GM23248 (cell line): ENCODE measurements at regions not wholly inside any gene's neighbourhood (a gene's known extent, or its start where the extent isn't known, plus 50 kb on each side); places are given as distances from the start of the nearest gene placed in this dataset.
"Not testable (repeated sequence)": the region's sequence is repeated elsewhere in the genome, so short reads cannot be mapped to it uniquely, and the experiment has no call there.

Experiments
- DNase-seq: peaks from one replicate; pipeline ENCODE4 v3.0.0-alpha.2; 2015
- H2AFZ ChIP-seq: fragments of 200-600 bp; sonication (generic); 2 replicates; pipeline ENCODE4 v1.6.1; 2016; ENCODE audit warnings: antibody characterized with exemption
- H3F3A ChIP-seq: fragments of 200-600 bp; sonication (generic); 2 replicates; pipeline ENCODE4 v1.6.1; 2016; ENCODE audit warnings: mild to moderate bottlenecking, antibody characterized with exemption, mixed run types; ENCODE audit not compliant: insufficient read depth
- H3K27ac ChIP-seq: fragments of 200-600 bp; sonication (generic); 2 replicates; pipeline ENCODE4 v1.5.1; 2016; ENCODE audit warnings: mild to moderate bottlenecking
- H3K27me3 ChIP-seq: fragments of 200-600 bp; sonication (generic); replicated peaks from 2 replicates; pipeline ENCODE4 v1.6.1; 2016; ENCODE audit warnings: mild to moderate bottlenecking; ENCODE audit not compliant: insufficient read depth
- H3K36me3 ChIP-seq: fragments of 200-600 bp; sonication (generic); 2 replicates; pipeline ENCODE4 v1.6.1; 2016; ENCODE audit warnings: low read depth, mild to moderate bottlenecking
- H3K4me1 ChIP-seq: fragments of 200-600 bp; sonication (generic); 2 replicates; pipeline ENCODE4 v1.6.1; 2016; ENCODE audit warnings: mild to moderate bottlenecking; ENCODE audit not compliant: insufficient read depth
- H3K4me2 ChIP-seq: fragments of 200-600 bp; sonication (generic); one replicate; pipeline ENCODE4 v1.6.1; 2016; ENCODE audit warnings: mild to moderate bottlenecking; ENCODE audit not compliant: unreplicated experiment
- H3K4me3 ChIP-seq: fragments of 200-600 bp; sonication (generic); 2 replicates; pipeline ENCODE4 v1.5.1; 2016; ENCODE audit warnings: mild to moderate bottlenecking
- H3K79me2 ChIP-seq: fragments of 200-600 bp; sonication (generic); 2 replicates; pipeline ENCODE4 v1.6.1; 2016; ENCODE audit warnings: mild to moderate bottlenecking; ENCODE audit not compliant: insufficient read depth
- H3K9ac ChIP-seq: fragments of 200-600 bp; sonication (generic); 2 replicates; pipeline ENCODE4 v1.6.1; 2016; ENCODE audit warnings: mild to moderate bottlenecking
- H3K9me2 ChIP-seq: fragments of 200-600 bp; sonication (generic); 2 replicates; pipeline ENCODE4 v1.6.1; 2016; ENCODE audit warnings: mixed run types, mild to moderate bottlenecking, moderate library complexity; ENCODE audit not compliant: insufficient read depth
- H3K9me3 ChIP-seq: fragments of 200-600 bp; sonication (generic); one replicate; pipeline ENCODE4 v1.6.1; 2017; ENCODE audit warnings: low read depth
- H4K20me1 ChIP-seq: fragments of 200-600 bp; sonication (generic); 2 replicates; pipeline ENCODE4 v1.6.0; 2016; ENCODE audit not compliant: insufficient read depth
- EZH2 ChIP-seq: fragments of 200-600 bp; sonication (generic); IDR thresholded peaks from 2 replicates; pipeline ENCODE4 v1.6.1; 2018; ENCODE audit warnings: antibody characterized with exemption, mild to moderate bottlenecking; ENCODE audit not compliant: insufficient read depth, poor library complexity, severe bottlenecking
- EZH2phosphoT487 ChIP-seq: fragments of 200-600 bp; sonication (generic); IDR thresholded peaks from 2 replicates; pipeline ENCODE4 v1.6.1; 2018; ENCODE audit warnings: antibody characterized with exemption, moderate library complexity, mild to moderate bottlenecking, low read depth; ENCODE audit not compliant: insufficient read depth
- WGBS, 2 experiments: methylation state at CpG; one replicate each; pipeline ENCODE4 v1.1.6; 2015 to 2017; ENCODE audit warnings: low lambda C conversion rate in 2 of 2, low coverage in 1 of 2; ENCODE audit errors: missing lambda C conversion rate in 2 of 2; 5-methylcytosine and 5-hydroxymethylcytosine counted together
- in situ Hi-C: fragments of 300-500 bp; cut with MboI; formaldehyde crosslinking; loops from 2 replicates; pipeline ENCODE4 v1.15.0; 2020

DNA sequence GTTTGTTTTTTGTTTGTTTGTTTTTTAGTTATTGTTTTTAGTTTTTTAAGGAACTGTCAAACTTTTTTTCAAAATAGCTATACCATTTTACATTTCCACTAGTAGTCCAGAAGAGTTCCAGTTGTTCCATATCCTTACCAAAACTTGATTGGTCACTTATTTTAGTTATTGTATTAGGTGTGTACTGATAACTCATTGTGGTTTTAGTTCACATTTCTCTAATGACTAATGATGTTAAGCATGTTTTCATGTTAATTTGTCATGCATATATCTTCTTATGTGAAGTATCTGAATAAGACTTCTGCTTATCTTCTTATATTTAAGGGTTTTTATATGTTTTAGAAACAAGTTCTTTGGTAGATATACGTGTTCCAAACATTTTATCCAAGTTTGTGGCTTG lies 89.5 kb downstream of the CD200R1L start:
- Histone ChIP-seq H3K36me3 (no peaks in the 10 kb centered on the region), H3K79me2 (no peaks in the 10 kb centered on the region), H3K9me3 (no peaks in the 10 kb centered on the region), H3K4me3 (no peak overlapping the region), H3K4me2 (no peak overlapping the region), H3F3A (no peaks in the 10 kb centered on the region; the same call in 1 of the 2 replicates), H3K27ac (no peak overlapping the region), H3K9me2 (no peaks in the 10 kb centered on the region), H3K27me3 (no peaks in the 10 kb centered on the region), H3K9ac (no peak overlapping the region), H3K4me1 (peaks cover 12% of the 10 kb centered on the region), H2AFZ (no peak overlapping the region), H4K20me1 (no peaks in the 10 kb centered on the region)
- 79 to 86% methylated on average over 1 of the region's 1 CpG for WGBS, 2 experiments
- DNase-seq: no peak
- TF ChIP-seq EZH2phosphoT487: no peak
- TF ChIP-seq EZH2: no peak
- in situ Hi-C loops: no loop called here

DNA sequence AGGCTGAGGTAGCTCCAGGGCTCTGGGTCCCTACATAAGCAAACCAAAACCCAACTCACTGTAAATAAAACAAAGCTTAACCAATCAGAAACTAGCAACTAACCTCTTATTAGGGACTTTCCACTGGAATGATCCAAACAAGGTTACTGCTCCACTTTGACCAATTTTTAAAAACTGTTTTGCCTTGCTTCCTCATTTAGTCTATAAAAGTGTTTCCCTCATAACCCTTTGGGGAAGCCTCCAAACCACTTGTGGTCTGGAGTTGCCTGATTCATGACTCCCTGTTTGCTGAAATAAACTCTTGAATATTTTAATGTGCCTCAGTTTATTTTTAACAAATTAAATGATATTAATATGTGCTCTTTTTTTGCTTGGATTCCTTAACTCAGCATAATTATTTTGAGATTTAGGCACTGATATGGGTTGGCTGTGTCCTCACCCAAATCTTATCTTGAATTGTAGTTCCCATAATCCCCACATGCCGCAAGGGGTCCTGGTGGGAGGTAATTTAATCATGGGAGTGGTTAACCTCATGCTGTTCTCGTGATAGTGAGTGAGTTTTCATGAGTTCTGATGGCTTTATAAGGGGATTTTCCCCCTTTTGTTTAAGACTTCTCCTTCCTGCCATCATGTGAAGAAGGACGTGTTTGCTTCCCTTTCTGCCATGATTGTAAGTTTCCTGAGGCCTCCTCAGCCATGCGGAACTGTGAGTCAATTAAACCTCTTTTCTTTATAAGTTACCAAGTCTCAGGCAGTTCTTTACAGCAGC lies 90.6 kb downstream of the CD200R1L start:
- Histone ChIP-seq H2AFZ (no peak overlapping the region), H3K79me2 (no peaks in the 10 kb centered on the region), H3F3A (peaks cover 5% of the 10 kb centered on the region), H4K20me1 (no peaks in the 10 kb centered on the region), H3K4me3 (no peak overlapping the region), H3K27ac (no peak overlapping the region), H3K4me1 (peaks cover 15% of the 10 kb centered on the region), H3K9ac (no peak overlapping the region), H3K9me2 (0 out of 2 replicates have a peak, but pooled peaks cover under 1% of the 10 kb centered on the region), H3K9me3 (no peaks in the 10 kb centered on the region), H3K27me3 (no peaks in the 10 kb centered on the region), H3K36me3 (no peaks in the 10 kb centered on the region), H3K4me2 (no peak overlapping the region)
- TF ChIP-seq EZH2 (no peak), EZH2phosphoT487 (no peak)
- 81 to 84% methylated on average over 4 of the region's 4 CpGs for WGBS, 2 experiments
- in situ Hi-C loops: no loop called here
- no peak for DNase-seq

DNA sequence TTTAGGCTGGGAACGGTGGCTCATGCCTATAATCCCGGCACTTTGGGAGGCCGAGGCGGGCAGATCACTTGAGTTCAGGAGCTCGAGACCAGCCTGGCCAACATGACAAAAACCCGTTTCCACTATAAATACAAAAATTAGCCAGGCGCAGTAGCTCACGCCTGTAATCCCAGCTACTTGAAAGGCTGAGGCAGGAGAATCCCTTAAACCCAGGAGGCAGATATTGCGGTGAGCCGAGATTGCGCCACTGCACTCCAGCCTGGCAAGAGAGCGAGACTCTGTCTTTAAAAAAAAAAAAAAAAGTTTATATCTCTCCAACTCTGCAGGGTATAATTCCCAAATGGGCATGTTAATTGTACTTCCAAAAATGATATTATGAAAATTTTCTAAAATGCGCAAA lies 91.6 kb downstream of the CD200R1L start:
- H3K9ac ChIP-seq, H3F3A ChIP-seq, H3K4me3 ChIP-seq, H3K9me3 ChIP-seq, H3K4me2 ChIP-seq, H3K36me3 ChIP-seq, H3K9me2 ChIP-seq, H3K27ac ChIP-seq, H2AFZ ChIP-seq, H4K20me1 ChIP-seq, in situ Hi-C loops, DNase-seq, H3K79me2 ChIP-seq, H3K27me3 ChIP-seq: not testable (repeated sequence)
- peaks cover 10% of the 10 kb centered on the region; the same call in 1 of the 2 replicates for H3K4me1 ChIP-seq
- WGBS, 2 experiments: 89% methylated on average over 13 of the region's 13 CpGs

DNA sequence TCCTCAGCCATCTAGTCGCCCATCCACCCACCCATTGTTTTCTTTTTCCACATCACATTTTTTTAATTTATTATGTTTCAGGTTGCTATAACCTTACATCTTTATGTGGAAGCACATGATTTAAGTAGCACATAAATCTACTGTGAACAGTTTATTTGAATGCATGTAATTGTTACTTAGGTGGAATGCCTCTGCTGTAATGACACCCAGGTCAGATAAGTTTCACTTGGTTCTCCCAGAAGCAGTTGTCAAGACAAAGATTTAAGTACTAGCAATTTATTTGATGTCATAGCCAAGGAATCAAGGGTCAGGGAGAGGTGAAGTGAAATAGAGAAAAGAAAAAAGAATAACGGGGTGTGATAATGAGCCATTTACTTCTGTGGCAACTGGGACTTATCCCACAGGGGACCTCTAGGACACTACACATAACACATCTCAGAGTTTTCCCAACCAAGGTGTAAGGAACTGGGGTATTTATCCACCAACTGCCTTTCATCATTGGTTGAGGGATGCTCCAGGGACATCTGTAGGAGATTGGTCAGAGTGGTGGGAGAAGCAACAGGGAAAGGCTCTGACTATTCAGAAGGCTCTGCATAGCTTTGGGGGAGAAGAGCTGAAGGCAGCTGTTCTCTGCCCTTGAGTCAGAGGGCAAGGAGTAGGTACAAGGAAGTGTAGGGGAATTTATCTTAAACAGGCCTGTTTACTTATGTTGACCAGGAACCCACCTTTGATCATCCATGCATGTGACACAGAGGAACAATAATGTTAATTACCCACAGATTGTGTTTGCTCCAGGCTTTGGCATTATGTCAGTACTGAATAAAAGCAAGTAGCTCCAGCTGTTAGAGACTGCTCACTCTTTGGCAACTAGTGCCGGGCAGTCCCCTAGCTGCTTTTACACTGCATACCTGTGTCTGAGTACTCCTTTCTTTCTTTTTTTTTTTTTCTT lies 94.8 kb downstream of the CD200R1L start:
- Histone ChIP-seq H3K27me3 (no peaks in the 10 kb centered on the region), H4K20me1 (no peaks in the 10 kb centered on the region), H3K9ac (no peak overlapping the region), H3K79me2 (no peaks in the 10 kb centered on the region), H3K4me2 (no peak overlapping the region), H3K9me2 (0 out of 2 replicates have a peak, but pooled peaks cover 2% of the 10 kb centered on the region), H3K9me3 (no peaks in the 10 kb centered on the region), H3K4me1 (peaks cover 17% of the 10 kb centered on the region), H2AFZ (no peak overlapping the region), H3K36me3 (no peaks in the 10 kb centered on the region), H3K27ac (no peak overlapping the region), H3K4me3 (no peak overlapping the region), H3F3A (peaks cover 6% of the 10 kb centered on the region)
- in situ Hi-C loops: no loop called here
- 59 to 66% methylated on average over 3 of the region's 3 CpGs for WGBS, 2 experiments
- TF ChIP-seq EZH2 (no peak), EZH2phosphoT487 (no peak)
- DNase-seq: peak; percentile 38
